ENCODE measurements at regions not wholly inside any gene's neighbourhood (a gene's known extent, or its start where the extent isn't known, plus 50 kb on each side); places are given as distances from the start of the nearest gene placed in this dataset.

DNA sequence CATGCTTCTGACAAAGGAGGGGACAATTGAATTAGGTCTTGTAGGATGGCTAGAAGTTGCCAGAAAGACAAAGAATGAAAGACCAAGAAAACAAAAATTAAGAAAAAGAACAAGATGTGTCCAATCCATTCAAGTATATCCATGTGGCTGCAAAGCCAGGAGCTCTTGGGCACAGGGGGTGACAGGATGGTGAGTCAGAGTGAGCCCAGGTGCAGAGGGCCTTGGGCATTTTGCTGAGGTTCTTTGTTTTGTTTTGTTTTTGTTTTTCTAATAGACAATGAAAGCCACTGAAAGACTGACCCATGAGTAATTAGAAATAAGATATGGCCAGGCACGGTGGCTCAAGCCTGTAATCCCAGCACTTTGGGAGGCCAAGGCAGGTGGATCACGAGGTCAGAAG, 104.6 kb upstream of the KLHL29 start:
- CTCF ChIA-PET = interaction anchor here (0.5 kb wide), 1 partner anchor 520 kb away, joined by 3 read pairs; no protein-coding TSS in a partner anchor

DNA sequence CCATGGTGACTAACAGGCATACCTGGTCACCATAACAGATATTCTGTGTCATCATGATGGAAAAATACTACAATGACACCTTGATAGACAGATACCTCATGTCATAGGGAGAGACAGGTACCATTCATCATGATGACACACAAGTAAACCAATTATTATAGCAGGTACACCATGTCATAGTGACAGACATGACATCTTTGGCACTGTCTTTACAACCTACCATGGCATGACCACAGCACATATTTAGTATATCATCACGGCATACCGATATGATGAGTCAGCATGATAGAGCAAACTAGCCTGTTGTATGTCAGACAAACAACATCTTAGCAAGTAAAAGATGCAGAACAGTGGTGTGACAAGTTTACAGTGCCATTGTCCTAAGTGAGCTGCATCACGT, 101.3 kb upstream of the KLHL29 start:
- no peak overlapping the region for H3K4me3 ChIP-seq (ENCODE audit: low read depth, low read length)
- H3K36me3 ChIP-seq (ENCODE audit: control insufficient read depth in 2 of 2, insufficient read depth in 1 of 2, low read length in 2 of 2) = no peaks in the 10 kb centered on the region
- no peak overlapping the region for H3K27ac ChIP-seq (ENCODE audit: extremely low read depth, low read depth, low read length)
- no peaks in the 10 kb centered on the region for H3K9me3 ChIP-seq (ENCODE audit: control insufficient read depth, insufficient read depth, low read depth, low read length)
- ChIA-PET POLR2A (no interaction called here), CTCF (interaction anchor here (1.3 kb wide), 1 partner anchor 30 kb away, joined by 4 read pairs; no protein-coding TSS in a partner anchor)
- TF ChIP-seq ZNF416 (tag by site-specific recombination; IDR thresholded peaks at IDR 0.05) = no peak
- no peak for TF ChIP-seq ZNF837 (tag by site-specific recombination; IDR thresholded peaks at IDR 0.05)
- TF ChIP-seq, protein P1, sequence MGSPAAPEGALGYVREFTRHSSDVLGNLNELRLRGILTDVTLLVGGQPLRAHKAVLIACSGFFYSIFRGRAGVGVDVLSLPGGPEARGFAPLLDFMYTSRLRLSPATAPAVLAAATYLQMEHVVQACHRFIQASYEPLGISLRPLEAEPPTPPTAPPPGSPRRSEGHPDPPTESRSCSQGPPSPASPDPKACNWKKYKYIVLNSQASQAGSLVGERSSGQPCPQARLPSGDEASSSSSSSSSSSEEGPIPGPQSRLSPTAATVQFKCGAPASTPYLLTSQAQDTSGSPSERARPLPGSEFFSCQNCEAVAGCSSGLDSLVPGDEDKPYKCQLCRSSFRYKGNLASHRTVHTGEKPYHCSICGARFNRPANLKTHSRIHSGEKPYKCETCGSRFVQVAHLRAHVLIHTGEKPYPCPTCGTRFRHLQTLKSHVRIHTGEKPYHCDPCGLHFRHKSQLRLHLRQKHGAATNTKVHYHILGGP (tag by site-specific recombination; IDR thresholded peaks at IDR 0.05) = no peak
- TF ChIP-seq, protein P2, sequence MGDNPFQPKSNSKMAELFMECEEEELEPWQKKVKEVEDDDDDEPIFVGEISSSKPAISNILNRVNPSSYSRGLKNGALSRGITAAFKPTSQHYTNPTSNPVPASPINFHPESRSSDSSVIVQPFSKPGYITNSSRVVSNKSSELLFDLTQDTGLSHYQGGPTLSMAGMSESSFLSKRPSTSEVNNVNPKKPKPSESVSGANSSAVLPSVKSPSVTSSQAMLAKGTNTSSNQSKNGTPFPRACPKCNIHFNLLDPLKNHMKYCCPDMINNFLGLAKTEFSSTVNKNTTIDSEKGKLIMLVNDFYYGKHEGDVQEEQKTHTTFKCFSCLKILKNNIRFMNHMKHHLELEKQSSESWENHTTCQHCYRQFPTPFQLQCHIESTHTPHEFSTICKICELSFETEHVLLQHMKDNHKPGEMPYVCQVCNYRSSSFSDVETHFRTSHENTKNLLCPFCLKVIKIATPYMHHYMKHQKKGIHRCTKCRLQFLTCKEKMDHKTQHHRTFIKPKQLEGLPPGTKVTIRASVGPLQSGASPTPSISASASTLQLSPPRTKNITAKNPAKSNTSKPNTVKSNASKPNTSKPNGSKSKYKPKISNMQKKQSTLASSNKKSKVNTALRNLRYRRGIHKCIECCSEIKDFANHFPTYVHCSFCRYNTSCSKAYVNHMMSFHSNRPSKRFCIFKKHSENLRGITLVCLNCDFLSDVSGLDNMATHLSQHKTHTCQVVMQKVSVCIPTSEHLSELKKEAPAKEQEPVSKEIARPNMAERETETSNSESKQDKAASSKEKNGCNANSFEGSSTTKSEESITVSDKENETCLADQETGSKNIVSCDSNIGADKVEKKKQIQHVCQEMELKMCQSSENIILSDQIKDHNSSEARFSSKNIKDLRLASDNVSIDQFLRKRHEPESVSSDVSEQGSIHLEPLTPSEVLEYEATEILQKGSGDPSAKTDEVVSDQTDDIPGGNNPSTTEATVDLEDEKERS (tag by site-specific recombination; IDR thresholded peaks at IDR 0.05) = no peak
- no peak for TF ChIP-seq ZNF394 (tag by site-specific recombination; IDR thresholded peaks at IDR 0.05; ENCODE audit: borderline replicate concordance)
- TF ChIP-seq, protein P3, sequence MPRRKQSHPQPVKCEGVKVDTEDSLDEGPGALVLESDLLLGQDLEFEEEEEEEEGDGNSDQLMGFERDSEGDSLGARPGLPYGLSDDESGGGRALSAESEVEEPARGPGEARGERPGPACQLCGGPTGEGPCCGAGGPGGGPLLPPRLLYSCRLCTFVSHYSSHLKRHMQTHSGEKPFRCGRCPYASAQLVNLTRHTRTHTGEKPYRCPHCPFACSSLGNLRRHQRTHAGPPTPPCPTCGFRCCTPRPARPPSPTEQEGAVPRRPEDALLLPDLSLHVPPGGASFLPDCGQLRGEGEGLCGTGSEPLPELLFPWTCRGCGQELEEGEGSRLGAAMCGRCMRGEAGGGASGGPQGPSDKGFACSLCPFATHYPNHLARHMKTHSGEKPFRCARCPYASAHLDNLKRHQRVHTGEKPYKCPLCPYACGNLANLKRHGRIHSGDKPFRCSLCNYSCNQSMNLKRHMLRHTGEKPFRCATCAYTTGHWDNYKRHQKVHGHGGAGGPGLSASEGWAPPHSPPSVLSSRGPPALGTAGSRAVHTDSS (tag by site-specific recombination; IDR thresholded peaks at IDR 0.05) = no peak
- no peak for TF ChIP-seq ZNF510 (tag by site-specific recombination; IDR thresholded peaks at IDR 0.05; ENCODE audit: insufficient replicate concordance)
- TF ChIP-seq, protein P4, sequence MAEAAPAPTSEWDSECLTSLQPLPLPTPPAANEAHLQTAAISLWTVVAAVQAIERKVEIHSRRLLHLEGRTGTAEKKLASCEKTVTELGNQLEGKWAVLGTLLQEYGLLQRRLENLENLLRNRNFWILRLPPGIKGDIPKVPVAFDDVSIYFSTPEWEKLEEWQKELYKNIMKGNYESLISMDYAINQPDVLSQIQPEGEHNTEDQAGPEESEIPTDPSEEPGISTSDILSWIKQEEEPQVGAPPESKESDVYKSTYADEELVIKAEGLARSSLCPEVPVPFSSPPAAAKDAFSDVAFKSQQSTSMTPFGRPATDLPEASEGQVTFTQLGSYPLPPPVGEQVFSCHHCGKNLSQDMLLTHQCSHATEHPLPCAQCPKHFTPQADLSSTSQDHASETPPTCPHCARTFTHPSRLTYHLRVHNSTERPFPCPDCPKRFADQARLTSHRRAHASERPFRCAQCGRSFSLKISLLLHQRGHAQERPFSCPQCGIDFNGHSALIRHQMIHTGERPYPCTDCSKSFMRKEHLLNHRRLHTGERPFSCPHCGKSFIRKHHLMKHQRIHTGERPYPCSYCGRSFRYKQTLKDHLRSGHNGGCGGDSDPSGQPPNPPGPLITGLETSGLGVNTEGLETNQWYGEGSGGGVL (tag by site-specific recombination; IDR thresholded peaks at IDR 0.05) = no peak
- no peaks in the 10 kb centered on the region for H3K4me1 ChIP-seq (ENCODE audit: control insufficient read depth, insufficient read depth, low read length)

More for the DNA sequence above, 104.6 kb upstream of the KLHL29 start:
- Histone ChIP-seq H3K36me3 (ENCODE audit: control insufficient read depth in 2 of 2, insufficient read depth in 1 of 2, low read length in 2 of 2) (no peaks in the 10 kb centered on the region), H3K4me3 (ENCODE audit: low read depth, low read length) (no peak overlapping the region), H3K9me3 (ENCODE audit: control insufficient read depth, insufficient read depth, low read depth, low read length) (no peaks in the 10 kb centered on the region), H3K4me1 (ENCODE audit: control insufficient read depth, insufficient read depth, low read length) (no peaks in the 10 kb centered on the region), H3K27ac (ENCODE audit: extremely low read depth, low read depth, low read length) (no peak overlapping the region)
- TF ChIP-seq ZBTB8A (tag by site-specific recombination; IDR thresholded peaks at IDR 0.05) = no peak
- TF ChIP-seq ZNF341 (tag by site-specific recombination; IDR thresholded peaks at IDR 0.05; ENCODE audit: low read depth) = no peak
- TF ChIP-seq RBAK (tag by site-specific recombination; IDR thresholded peaks at IDR 0.05) = no peak
- TF ChIP-seq ZNF768 (tag by site-specific recombination; IDR thresholded peaks at IDR 0.05) = no peak
- no peak for TF ChIP-seq ZSCAN23 (tag by site-specific recombination; IDR thresholded peaks at IDR 0.05)
- no peak for TF ChIP-seq TCF7L2 (IDR thresholded peaks at IDR 0.05; ENCODE audit: borderline replicate concordance, low read depth, low read length)
- TF ChIP-seq, protein P5, sequence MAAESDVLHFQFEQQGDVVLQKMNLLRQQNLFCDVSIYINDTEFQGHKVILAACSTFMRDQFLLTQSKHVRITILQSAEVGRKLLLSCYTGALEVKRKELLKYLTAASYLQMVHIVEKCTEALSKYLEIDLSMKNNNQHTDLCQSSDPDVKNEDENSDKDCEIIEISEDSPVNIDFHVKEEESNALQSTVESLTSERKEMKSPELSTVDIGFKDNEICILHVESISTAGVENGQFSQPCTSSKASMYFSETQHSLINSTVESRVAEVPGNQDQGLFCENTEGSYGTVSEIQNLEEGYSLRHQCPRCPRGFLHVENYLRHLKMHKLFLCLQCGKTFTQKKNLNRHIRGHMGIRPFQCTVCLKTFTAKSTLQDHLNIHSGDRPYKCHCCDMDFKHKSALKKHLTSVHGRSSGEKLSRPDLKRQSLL (tag by site-specific recombination; IDR thresholded peaks at IDR 0.05) = no peak
- TF ChIP-seq, protein P6, sequence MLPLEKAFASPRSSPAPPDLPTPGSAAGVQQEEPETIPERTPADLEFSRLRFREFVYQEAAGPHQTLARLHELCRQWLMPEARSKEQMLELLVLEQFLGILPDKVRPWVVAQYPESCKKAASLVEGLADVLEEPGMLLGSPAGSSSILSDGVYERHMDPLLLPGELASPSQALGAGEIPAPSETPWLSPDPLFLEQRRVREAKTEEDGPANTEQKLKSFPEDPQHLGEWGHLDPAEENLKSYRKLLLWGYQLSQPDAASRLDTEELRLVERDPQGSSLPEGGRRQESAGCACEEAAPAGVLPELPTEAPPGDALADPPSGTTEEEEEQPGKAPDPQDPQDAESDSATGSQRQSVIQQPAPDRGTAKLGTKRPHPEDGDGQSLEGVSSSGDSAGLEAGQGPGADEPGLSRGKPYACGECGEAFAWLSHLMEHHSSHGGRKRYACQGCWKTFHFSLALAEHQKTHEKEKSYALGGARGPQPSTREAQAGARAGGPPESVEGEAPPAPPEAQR (tag by site-specific recombination; IDR thresholded peaks at IDR 0.05) = no peak
- TF ChIP-seq ZNF658 (tag by site-specific recombination; IDR thresholded peaks at IDR 0.05) = no peak
- POLR2A ChIA-PET = no interaction called here

All from HEK293 (cell line).